Adrenal gland (tissue), 5 donors: ENCODE measurements at regions not wholly inside any gene's neighbourhood (a gene's known extent, or its start where the extent isn't known, plus 50 kb on each side); places are given as distances from the start of the nearest gene placed in this dataset.

Experiments used
- POLR2A ChIP-seq, 2 donors: fragments of 450-650 bp; IDR thresholded peaks; one replicate each; pipeline ENCODE4 v1.6.1; 2017; ENCODE audit warnings: antibody characterized with exemption in 2 of 2, mild to moderate bottlenecking in 2 of 2, moderate library complexity in 1 of 2
- TF ChIP-seq, protein P1 (sequence below), 6 experiments: fragments of 450-650 bp in 4 of 6; fragments of 200-600 bp in 2 of 6; sonication (generic) in 1 of 6; IDR thresholded peaks; 1 replicate in 5 of 6; 2 replicates in 1 of 6; pipeline versions ENCODE4 v1.5.1 to v1.8.0; 2016 to 2021; ENCODE audit warnings: antibody characterized with exemption in 6 of 6, mild to moderate bottlenecking in 2 of 6, moderate library complexity in 1 of 6
- donor health status: DM: no; HTN: no; CAD: no.

DNA sequence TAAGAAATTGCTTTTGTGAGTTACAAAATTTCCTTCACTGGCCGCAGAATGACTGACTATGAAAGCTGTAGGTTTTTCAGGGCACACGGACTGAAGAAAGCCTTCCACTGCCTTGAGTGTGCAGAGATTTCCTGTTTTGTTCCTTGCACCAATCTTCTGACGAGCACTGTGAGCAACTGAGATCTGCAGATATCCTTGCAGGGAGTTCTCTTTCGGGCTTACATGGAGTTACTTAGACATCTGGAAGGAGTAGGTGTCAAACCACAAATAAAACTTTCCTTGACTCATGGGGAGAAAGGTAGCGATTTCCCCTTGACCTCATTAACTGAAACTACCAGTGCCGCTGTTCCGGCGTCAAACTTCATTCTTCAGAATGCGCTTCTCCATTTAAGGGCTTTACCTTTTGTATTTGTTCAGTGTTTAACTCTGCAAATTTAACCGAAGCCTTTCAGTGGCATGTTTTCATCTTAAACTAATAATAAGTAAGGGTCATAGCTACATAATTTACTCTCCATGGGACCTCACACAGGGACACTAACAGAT is 1175.3 kb downstream of the GATA3 start:
- TF ChIP-seq, protein P1, sequence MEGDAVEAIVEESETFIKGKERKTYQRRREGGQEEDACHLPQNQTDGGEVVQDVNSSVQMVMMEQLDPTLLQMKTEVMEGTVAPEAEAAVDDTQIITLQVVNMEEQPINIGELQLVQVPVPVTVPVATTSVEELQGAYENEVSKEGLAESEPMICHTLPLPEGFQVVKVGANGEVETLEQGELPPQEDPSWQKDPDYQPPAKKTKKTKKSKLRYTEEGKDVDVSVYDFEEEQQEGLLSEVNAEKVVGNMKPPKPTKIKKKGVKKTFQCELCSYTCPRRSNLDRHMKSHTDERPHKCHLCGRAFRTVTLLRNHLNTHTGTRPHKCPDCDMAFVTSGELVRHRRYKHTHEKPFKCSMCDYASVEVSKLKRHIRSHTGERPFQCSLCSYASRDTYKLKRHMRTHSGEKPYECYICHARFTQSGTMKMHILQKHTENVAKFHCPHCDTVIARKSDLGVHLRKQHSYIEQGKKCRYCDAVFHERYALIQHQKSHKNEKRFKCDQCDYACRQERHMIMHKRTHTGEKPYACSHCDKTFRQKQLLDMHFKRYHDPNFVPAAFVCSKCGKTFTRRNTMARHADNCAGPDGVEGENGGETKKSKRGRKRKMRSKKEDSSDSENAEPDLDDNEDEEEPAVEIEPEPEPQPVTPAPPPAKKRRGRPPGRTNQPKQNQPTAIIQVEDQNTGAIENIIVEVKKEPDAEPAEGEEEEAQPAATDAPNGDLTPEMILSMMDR (IDR thresholded peaks at IDR 0.05) = no peak
- no peak for TF ChIP-seq POLR2A (IDR thresholded peaks at IDR 0.05)
